ENCODE measurements at regions not wholly inside any gene's neighbourhood (a gene's known extent, or its start where the extent isn't known, plus 50 kb on each side); places are given as distances from the start of the nearest gene placed in this dataset.

DNA sequence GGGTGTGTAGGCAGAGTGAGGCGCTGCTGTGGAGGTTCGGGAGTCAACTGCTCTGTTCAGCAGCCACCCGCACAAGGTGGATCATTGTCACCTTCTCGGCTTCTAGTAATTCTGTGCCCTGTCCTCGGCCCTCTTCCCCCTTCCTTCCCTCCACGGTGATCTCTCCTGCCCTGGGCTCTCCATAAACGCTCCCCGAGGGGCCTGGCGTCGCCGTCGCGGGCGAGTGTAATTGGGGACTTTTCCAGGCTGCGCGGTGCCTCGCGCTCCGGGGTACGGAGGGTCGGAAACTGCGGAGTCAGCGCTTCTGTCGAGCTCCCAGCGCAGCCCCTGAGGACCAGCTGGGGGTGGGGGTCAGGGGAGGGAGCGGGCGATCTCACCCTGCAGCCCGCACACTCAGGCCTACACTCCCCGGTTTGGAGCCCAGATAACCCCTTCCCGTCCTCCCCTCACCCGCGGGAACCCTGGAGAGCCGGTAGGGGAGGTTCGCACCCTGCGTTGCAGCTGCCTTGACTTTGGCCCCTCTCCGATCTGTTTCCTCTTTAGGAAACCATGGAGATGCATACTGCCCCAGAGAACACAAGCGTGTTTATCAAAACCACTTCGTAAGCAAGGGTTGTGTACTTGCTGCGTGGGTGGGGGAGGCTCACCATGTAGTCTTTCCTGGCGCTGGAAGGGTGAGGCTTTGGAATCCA, 188.3 kb upstream of the ZNF618 start:
- Histone ChIP-seq H3K23ac (ENCODE audit: low read length) (no peak overlapping the region), H3K4me2 (ENCODE audit: low read length) (peak overlapping the region; percentile 41), H3K4me1 (ENCODE audit: control insufficient read depth, low read depth, low read length) (peaks cover 2% of the 10 kb centered on the region), H3K79me2 (ENCODE audit: control insufficient read depth, insufficient read depth, low read length) (no peaks in the 10 kb centered on the region), H3K27me3 (ENCODE audit: insufficient read depth, low read length, poor library complexity) (peaks cover 4% of the 10 kb centered on the region), H2BK15ac (replicated peaks; ENCODE audit: low read depth) (peak overlapping the region; percentile 64), H4K8ac (ENCODE audit: low read depth, low read length) (no peak overlapping the region), H4K5ac (ENCODE audit: low read length) (no peak overlapping the region), H3K79me1 (ENCODE audit: low read length) (no peaks in the 10 kb centered on the region), H3K18ac (ENCODE audit: low read length) (peak overlapping the region; percentile 60), H3K56ac (ENCODE audit: low read length) (peak overlapping the region; percentile 79), H3K27ac (ENCODE audit: low read depth, low read length) (no peak overlapping the region), H2BK120ac (ENCODE audit: low read depth, low read length) (no peak overlapping the region), H2BK5ac (ENCODE audit: low read length) (no peak overlapping the region), H3K9ac (ENCODE audit: low read length) (peak overlapping the region; percentile 61), H2AK5ac (ENCODE audit: low read length) (no peak overlapping the region), H3K4ac (ENCODE audit: low read depth, low read length) (peak overlapping the region; percentile 72), H3K4me3 (ENCODE audit: low read length) (peak overlapping the region; percentile 27), H3K36me3 (ENCODE audit: control insufficient read depth, insufficient read depth, low read length) (no peaks in the 10 kb centered on the region)
- WGBS (ENCODE audit: extremely low coverage, insufficient coverage, low lambda C conversion rate): no CpG with 5 or more reads among the region's 40 CpGs
- DNase-seq: peak; percentile 29

DNA sequence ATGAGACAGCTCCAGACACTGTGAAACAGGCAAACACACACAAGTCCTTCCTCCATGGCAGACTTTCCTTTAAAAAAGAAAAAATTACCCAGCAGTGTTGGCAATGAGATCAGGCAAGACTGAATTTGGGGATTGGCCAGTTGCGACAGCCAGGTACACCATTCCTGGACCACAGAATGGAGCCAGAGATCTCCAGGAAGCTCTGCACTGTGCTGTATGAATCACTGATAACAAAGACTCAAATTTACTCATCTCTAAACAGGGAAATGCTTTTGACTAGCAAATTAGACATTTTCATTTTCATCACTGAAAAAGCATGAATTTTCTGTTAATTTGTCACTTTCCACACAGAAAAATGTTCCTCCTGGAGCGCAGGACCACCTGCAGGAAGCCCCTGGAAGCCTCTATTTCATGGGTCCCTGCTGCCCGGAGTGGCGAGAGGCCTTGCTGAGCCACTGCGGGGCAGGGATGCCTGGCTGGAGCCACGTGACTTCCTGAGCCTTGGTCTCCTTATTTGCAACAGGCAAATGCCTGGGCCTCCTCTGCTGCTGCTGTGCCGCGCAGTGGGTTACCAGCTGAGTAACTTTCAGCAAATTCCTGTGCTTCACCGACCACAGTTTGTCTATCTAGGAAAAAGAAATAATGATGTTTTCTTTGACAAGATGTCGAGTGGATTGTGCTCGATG, 185.9 kb upstream of the ZNF618 start:
- no peak overlapping the region for H2BK120ac ChIP-seq (ENCODE audit: low read depth, low read length)
- no peaks in the 10 kb centered on the region for H3K79me2 ChIP-seq (ENCODE audit: control insufficient read depth, insufficient read depth, low read length)
- H3K27ac ChIP-seq (ENCODE audit: low read depth, low read length): no peak overlapping the region
- H3K56ac ChIP-seq (ENCODE audit: low read length): no peak overlapping the region
- H3K36me3 ChIP-seq (ENCODE audit: control insufficient read depth, insufficient read depth, low read length): no peaks in the 10 kb centered on the region
- WGBS (ENCODE audit: extremely low coverage, insufficient coverage, low lambda C conversion rate): no CpG with 5 or more reads among the region's 11 CpGs
- no peak overlapping the region for H3K23ac ChIP-seq (ENCODE audit: low read length)
- no peak overlapping the region for H2AK5ac ChIP-seq (ENCODE audit: low read length)
- H3K9ac ChIP-seq (ENCODE audit: low read length): no peak overlapping the region
- no peaks in the 10 kb centered on the region for H3K79me1 ChIP-seq (ENCODE audit: low read length)
- H3K4me2 ChIP-seq (ENCODE audit: low read length): no peak overlapping the region
- H2BK5ac ChIP-seq (ENCODE audit: low read length): no peak overlapping the region
- H3K18ac ChIP-seq (ENCODE audit: low read length): no peak overlapping the region
- H3K4me3 ChIP-seq (ENCODE audit: low read length): no peak overlapping the region
- H4K8ac ChIP-seq (ENCODE audit: low read depth, low read length): no peak overlapping the region
- no peak overlapping the region for H3K4ac ChIP-seq (ENCODE audit: low read depth, low read length)
- DNase-seq: no peak
- no peaks in the 10 kb centered on the region for H3K4me1 ChIP-seq (ENCODE audit: control insufficient read depth, low read depth, low read length)
- H3K27me3 ChIP-seq (ENCODE audit: insufficient read depth, low read length, poor library complexity): peaks cover 4% of the 10 kb centered on the region
- H4K5ac ChIP-seq (ENCODE audit: low read length): no peak overlapping the region
- no peak overlapping the region for H2BK15ac ChIP-seq (replicated peaks; ENCODE audit: low read depth)

GRCh38 chr9:113692256-113692655, 183.9 kb upstream of the ZNF618 start:
- H3K79me1 ChIP-seq (ENCODE audit: low read length): no peaks in the 10 kb centered on the region
- H3K4me3 ChIP-seq (ENCODE audit: low read length): no peak overlapping the region
- no CpG with 5 or more reads among the region's 2 CpGs for WGBS (ENCODE audit: extremely low coverage, insufficient coverage, low lambda C conversion rate)
- H2AK5ac ChIP-seq (ENCODE audit: low read length): no peak overlapping the region
- H3K23ac ChIP-seq (ENCODE audit: low read length): no peak overlapping the region
- H2BK5ac ChIP-seq (ENCODE audit: low read length): no peak overlapping the region
- no peak overlapping the region for H3K18ac ChIP-seq (ENCODE audit: low read length)
- no peak overlapping the region for H3K56ac ChIP-seq (ENCODE audit: low read length)
- no peak overlapping the region for H4K8ac ChIP-seq (ENCODE audit: low read depth, low read length)
- H3K9ac ChIP-seq (ENCODE audit: low read length): no peak overlapping the region
- H3K27me3 ChIP-seq (ENCODE audit: insufficient read depth, low read length, poor library complexity): peaks cover 4% of the 10 kb centered on the region
- H3K4me1 ChIP-seq (ENCODE audit: control insufficient read depth, low read depth, low read length): no peaks in the 10 kb centered on the region
- H2BK120ac ChIP-seq (ENCODE audit: low read depth, low read length): no peak overlapping the region
- no peak overlapping the region for H3K4ac ChIP-seq (ENCODE audit: low read depth, low read length)
- H3K79me2 ChIP-seq (ENCODE audit: control insufficient read depth, insufficient read depth, low read length): no peaks in the 10 kb centered on the region
- no peak overlapping the region for H4K5ac ChIP-seq (ENCODE audit: low read length)
- H3K36me3 ChIP-seq (ENCODE audit: control insufficient read depth, insufficient read depth, low read length): no peaks in the 10 kb centered on the region
- H3K4me2 ChIP-seq (ENCODE audit: low read length): no peak overlapping the region
- DNase-seq: peak; percentile 91
- H2BK15ac ChIP-seq (replicated peaks; ENCODE audit: low read depth): no peak overlapping the region
- H3K27ac ChIP-seq (ENCODE audit: low read depth, low read length): no peak overlapping the region

DNA sequence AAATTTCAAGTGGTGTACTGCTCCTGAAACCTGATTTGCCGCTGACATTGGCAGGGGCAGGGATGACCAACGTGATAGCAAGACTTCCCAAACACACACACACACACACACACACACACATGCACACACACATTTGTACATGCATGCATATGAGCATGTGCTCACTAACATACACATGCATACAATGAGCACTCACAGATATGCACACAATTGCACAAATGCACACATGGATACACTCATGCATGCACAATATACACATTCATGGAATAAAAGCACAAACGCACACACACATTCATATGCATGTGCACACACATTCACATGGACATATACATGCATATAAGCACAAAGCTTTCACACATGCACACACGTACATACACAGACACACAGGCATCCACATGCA, 181.2 kb upstream of the ZNF618 start:
- Histone ChIP-seq H3K4me1 (ENCODE audit: control insufficient read depth, low read depth, low read length) (no peaks in the 10 kb centered on the region), H2BK5ac (ENCODE audit: low read length) (no peak overlapping the region), H3K18ac (ENCODE audit: low read length) (no peak overlapping the region), H3K79me1 (ENCODE audit: low read length) (no peaks in the 10 kb centered on the region), H3K79me2 (ENCODE audit: control insufficient read depth, insufficient read depth, low read length) (no peaks in the 10 kb centered on the region), H3K9ac (ENCODE audit: low read length) (no peak overlapping the region), H3K4me3 (ENCODE audit: low read length) (no peak overlapping the region), H2BK15ac (replicated peaks; ENCODE audit: low read depth) (no peak overlapping the region), H4K8ac (ENCODE audit: low read depth, low read length) (no peak overlapping the region), H3K36me3 (ENCODE audit: control insufficient read depth, insufficient read depth, low read length) (no peaks in the 10 kb centered on the region), H3K4me2 (ENCODE audit: low read length) (no peak overlapping the region), H2BK120ac (ENCODE audit: low read depth, low read length) (no peak overlapping the region), H3K56ac (ENCODE audit: low read length) (no peak overlapping the region), H3K23ac (ENCODE audit: low read length) (no peak overlapping the region), H3K4ac (ENCODE audit: low read depth, low read length) (no peak overlapping the region), H3K27me3 (ENCODE audit: insufficient read depth, low read length, poor library complexity) (no peaks in the 10 kb centered on the region), H3K27ac (ENCODE audit: low read depth, low read length) (no peak overlapping the region), H2AK5ac (ENCODE audit: low read length) (no peak overlapping the region), H4K5ac (ENCODE audit: low read length) (no peak overlapping the region)
- DNase-seq: no peak
- no CpG with 5 or more reads among the region's 4 CpGs for WGBS (ENCODE audit: extremely low coverage, insufficient coverage, low lambda C conversion rate)

DNA sequence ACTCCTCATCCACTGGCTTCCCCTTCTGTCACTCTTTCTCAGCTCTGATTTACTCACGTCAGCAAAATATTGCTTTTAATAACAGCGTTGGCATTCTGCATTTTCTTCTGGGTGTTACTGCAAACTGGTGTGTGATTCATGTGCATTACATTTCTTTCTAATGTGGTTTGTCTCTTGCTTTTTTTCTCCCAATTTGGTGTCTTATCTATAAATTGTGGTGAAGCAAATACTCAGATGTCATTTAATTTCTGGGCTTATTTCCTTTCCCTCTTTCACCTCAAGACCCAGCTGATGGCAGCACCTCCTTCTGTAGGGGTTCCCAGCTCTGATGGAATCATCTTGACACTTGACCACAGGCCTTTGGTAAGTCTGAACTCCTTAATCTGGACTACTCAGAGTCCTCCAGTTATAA, 180.7 kb upstream of the ZNF618 start:
- Histone ChIP-seq H3K36me3 (ENCODE audit: control insufficient read depth, insufficient read depth, low read length) (no peaks in the 10 kb centered on the region), H2BK5ac (ENCODE audit: low read length) (no peak overlapping the region), H4K8ac (ENCODE audit: low read depth, low read length) (no peak overlapping the region), H3K27me3 (ENCODE audit: insufficient read depth, low read length, poor library complexity) (no peaks in the 10 kb centered on the region), H3K56ac (ENCODE audit: low read length) (no peak overlapping the region), H3K4ac (ENCODE audit: low read depth, low read length) (no peak overlapping the region), H3K4me2 (ENCODE audit: low read length) (no peak overlapping the region), H3K23ac (ENCODE audit: low read length) (no peak overlapping the region), H3K4me1 (ENCODE audit: control insufficient read depth, low read depth, low read length) (no peaks in the 10 kb centered on the region), H3K4me3 (ENCODE audit: low read length) (no peak overlapping the region), H3K18ac (ENCODE audit: low read length) (no peak overlapping the region), H3K27ac (ENCODE audit: low read depth, low read length) (no peak overlapping the region), H4K5ac (ENCODE audit: low read length) (no peak overlapping the region), H3K79me1 (ENCODE audit: low read length) (no peaks in the 10 kb centered on the region), H3K9ac (ENCODE audit: low read length) (no peak overlapping the region), H3K79me2 (ENCODE audit: control insufficient read depth, insufficient read depth, low read length) (no peaks in the 10 kb centered on the region), H2AK5ac (ENCODE audit: low read length) (no peak overlapping the region), H2BK120ac (ENCODE audit: low read depth, low read length) (no peak overlapping the region), H2BK15ac (replicated peaks; ENCODE audit: low read depth) (no peak overlapping the region)
- DNase-seq: no peak
- WGBS (ENCODE audit: extremely low coverage, insufficient coverage, low lambda C conversion rate): no CpG with 5 or more reads among the region's 2 CpGs
